ENCODE measurements at regions not wholly inside any gene's neighbourhood (a gene's known extent, or its start where the extent isn't known, plus 50 kb on each side); places are given as distances from the start of the nearest gene placed in this dataset.

DNA sequence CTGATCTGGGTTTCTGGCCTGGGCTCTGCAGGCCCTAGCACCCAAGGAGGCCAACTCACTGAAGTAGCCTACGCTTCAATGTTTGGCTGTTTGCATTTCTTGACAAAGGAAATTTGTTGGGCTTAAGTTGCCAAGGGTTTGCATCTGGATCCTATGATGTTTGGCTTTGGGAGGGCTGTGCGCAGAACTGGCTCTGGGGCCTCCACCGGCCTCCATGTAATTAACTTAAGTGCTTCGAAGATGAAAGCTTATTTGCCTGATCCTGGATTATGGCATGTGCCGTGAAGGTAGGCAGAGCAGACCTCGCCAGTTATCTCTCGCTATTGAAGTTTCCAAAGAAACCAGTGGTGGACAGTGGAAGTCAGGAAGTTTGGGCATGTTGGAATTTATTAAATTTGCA, 124.3 kb upstream of the STX18 start:
- intact Hi-C loops (cut with micrococcal nuclease), result no loop called here
- ChIA-PET CTCF (no interaction called here), POLR2A (interaction anchor here (0.7 kb wide), 1 partner anchor 1332 kb away, joined by 4 read pairs; no protein-coding TSS in a partner anchor)
- Mint-ChIP-seq H3K36me3 (ENCODE audit: insufficient read depth, unreplicated experiment) (no peaks in the 10 kb centered on the region), H3K9me3 (ENCODE audit: unreplicated experiment) (no peaks in the 10 kb centered on the region), H3K27ac (ENCODE audit: low read depth, unreplicated experiment) (no peak overlapping the region), H3K4me3 (ENCODE audit: unreplicated experiment) (no peak overlapping the region), H3K27me3 (ENCODE audit: insufficient read depth, unreplicated experiment) (no peaks in the 10 kb centered on the region), H3K4me1 (ENCODE audit: insufficient read depth, unreplicated experiment) (peaks cover 7% of the 10 kb centered on the region)
- no TSS peak for BruUV-seq (replicated peaks)
- TF ChIP-seq CTCF (IDR thresholded peaks at IDR 0.05; ENCODE audit: unreplicated experiment), result no peak
- DNase-seq (ENCODE audit: unreplicated experiment), result no peak

GRCh38 chr4:4664234-4664633, 122.4 kb upstream of the STX18 start:
- peaks cover 16% of the 10 kb centered on the region for H3K4me1 Mint-ChIP-seq (ENCODE audit: insufficient read depth, unreplicated experiment)
- intact Hi-C loops (cut with micrococcal nuclease), result no loop called here

DNA sequence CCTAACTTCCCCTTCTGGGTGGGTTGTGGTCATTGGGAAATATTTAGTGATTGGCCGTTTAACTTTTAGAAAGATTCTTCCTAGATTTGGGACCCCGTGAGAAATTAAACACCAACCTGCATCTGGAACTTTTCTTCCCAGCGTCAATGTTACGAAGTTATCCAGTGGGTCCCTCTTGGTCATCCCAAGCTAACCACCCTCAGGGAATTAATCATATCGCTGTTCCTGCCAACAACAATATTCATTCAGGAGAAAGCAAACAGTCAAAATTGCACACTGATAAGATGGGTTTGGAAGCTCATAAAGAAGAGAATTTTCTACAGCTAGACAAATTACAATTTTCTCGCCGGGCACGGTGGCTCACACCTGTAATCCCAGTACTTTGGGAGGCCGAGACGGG, 121.2 kb upstream of the STX18 start:
- CTCF ChIA-PET, result interaction anchor here (0.5 to 0.8 kb wide), 2 partner anchors 15 to 25 kb away, joined by 3 read pairs; no protein-coding TSS in a partner anchor
- no peak overlapping the region for H3K27ac Mint-ChIP-seq (ENCODE audit: low read depth, unreplicated experiment)
- TF ChIP-seq CTCF (IDR thresholded peaks at IDR 0.05; ENCODE audit: unreplicated experiment), result no peak

More at GRCh38 chr4:4664234-4664633, 122.4 kb upstream of the STX18 start:
- ChIA-PET CTCF (interaction anchor here (0.6 kb wide), 1 partner anchor 13 kb away, joined by 3 read pairs; no protein-coding TSS in a partner anchor), POLR2A (no interaction called here)
- Mint-ChIP-seq H3K27me3 (ENCODE audit: insufficient read depth, unreplicated experiment) (no peaks in the 10 kb centered on the region), H3K4me3 (ENCODE audit: unreplicated experiment) (no peak overlapping the region), H3K9me3 (ENCODE audit: unreplicated experiment) (no peaks in the 10 kb centered on the region), H3K36me3 (ENCODE audit: insufficient read depth, unreplicated experiment) (peaks cover 9% of the 10 kb centered on the region), H3K27ac (ENCODE audit: low read depth, unreplicated experiment) (no peak overlapping the region)
- no peak for DNase-seq (ENCODE audit: unreplicated experiment)
- TF ChIP-seq CTCF (IDR thresholded peaks at IDR 0.05; ENCODE audit: unreplicated experiment), result no peak
- BruUV-seq (replicated peaks), result no TSS peak

GRCh38 chr4:4662230-4662629, 120.4 kb upstream of the STX18 start:
- peaks cover 18% of the 10 kb centered on the region for H3K4me1 Mint-ChIP-seq (ENCODE audit: insufficient read depth, unreplicated experiment)
- BruUV-seq (replicated peaks), result no TSS peak
- DNase-seq (ENCODE audit: unreplicated experiment), result no peak
- H3K36me3 Mint-ChIP-seq (ENCODE audit: insufficient read depth, unreplicated experiment), result peaks cover 11% of the 10 kb centered on the region
- H3K4me3 Mint-ChIP-seq (ENCODE audit: unreplicated experiment), result no peak overlapping the region
- H3K27me3 Mint-ChIP-seq (ENCODE audit: insufficient read depth, unreplicated experiment), result no peaks in the 10 kb centered on the region
- peaks cover 7% of the 10 kb centered on the region for H3K9me3 Mint-ChIP-seq (ENCODE audit: unreplicated experiment)
- no peak for TF ChIP-seq CTCF (IDR thresholded peaks at IDR 0.05; ENCODE audit: unreplicated experiment)
- POLR2A ChIA-PET, result no interaction called here
- CTCF ChIA-PET, result interaction anchor here (0.6 kb wide), 1 partner anchor 12 kb away, joined by 4 read pairs; no protein-coding TSS in a partner anchor
- H3K27ac Mint-ChIP-seq (ENCODE audit: low read depth, unreplicated experiment), result no peak overlapping the region
- intact Hi-C loops (cut with micrococcal nuclease), result no loop called here

More for the DNA sequence above, 121.2 kb upstream of the STX18 start:
- Mint-ChIP-seq H3K36me3 (ENCODE audit: insufficient read depth, unreplicated experiment) (peaks cover 11% of the 10 kb centered on the region), H3K27me3 (ENCODE audit: insufficient read depth, unreplicated experiment) (no peaks in the 10 kb centered on the region), H3K4me1 (ENCODE audit: insufficient read depth, unreplicated experiment) (peaks cover 18% of the 10 kb centered on the region), H3K9me3 (ENCODE audit: unreplicated experiment) (peaks cover under 1% of the 10 kb centered on the region), H3K4me3 (ENCODE audit: unreplicated experiment) (no peak overlapping the region)
- intact Hi-C loops (cut with micrococcal nuclease), result no loop called here
- POLR2A ChIA-PET, result no interaction called here
- peak; percentile 65 for DNase-seq (ENCODE audit: unreplicated experiment)
- no TSS peak for BruUV-seq (replicated peaks)

Measured in MCF 10A (cell line).